ENCODE measurements at regions not wholly inside any gene's neighbourhood (a gene's known extent, or its start where the extent isn't known, plus 50 kb on each side); places are given as distances from the start of the nearest gene placed in this dataset.
"Not testable (repeated sequence)": the region's sequence is repeated elsewhere in the genome, so short reads cannot be mapped to it uniquely, and the experiment has no call there.

DNA sequence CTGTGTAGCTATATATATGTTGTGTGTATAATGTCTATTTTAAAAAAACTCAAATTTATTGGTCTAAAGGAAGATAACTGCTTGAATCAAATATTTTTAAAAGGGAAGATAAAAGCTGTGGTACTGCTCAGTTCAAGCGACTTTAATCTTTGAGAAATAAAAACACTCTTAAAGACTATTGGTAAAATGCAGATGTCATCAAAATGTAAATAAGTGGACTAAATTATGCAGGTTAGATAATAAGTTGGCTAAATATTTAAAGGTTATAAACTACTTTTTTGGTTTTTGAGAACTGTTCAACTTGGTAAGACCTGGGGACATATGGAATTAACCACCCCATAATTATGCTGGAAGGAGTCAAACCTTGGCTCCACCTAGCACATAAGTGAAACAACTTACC is 144.7 kb upstream of the ITM2A start:
- intact Hi-C loops (cut with micrococcal nuclease): no loop called here

DNA sequence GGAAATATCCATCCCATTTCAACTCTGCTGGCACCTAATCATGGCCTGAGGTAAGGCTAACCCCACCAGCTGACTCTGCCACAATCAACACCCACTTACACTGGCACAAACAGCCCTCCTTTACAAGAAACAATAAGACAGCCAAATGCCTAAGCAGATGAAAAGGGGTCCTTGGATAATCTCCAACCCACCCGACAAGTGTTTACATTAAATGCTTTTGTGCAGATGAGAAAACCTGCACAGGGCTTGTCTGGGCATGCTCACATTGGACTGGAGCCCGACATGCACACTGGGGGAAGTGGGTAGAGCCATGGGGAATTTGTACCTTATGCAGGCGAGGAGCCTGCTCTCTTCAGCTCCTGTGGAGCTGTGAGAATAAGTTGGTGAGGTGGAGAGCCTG is 138.9 kb upstream of the ITM2A start:
- intact Hi-C loops (cut with micrococcal nuclease): no loop called here

DNA sequence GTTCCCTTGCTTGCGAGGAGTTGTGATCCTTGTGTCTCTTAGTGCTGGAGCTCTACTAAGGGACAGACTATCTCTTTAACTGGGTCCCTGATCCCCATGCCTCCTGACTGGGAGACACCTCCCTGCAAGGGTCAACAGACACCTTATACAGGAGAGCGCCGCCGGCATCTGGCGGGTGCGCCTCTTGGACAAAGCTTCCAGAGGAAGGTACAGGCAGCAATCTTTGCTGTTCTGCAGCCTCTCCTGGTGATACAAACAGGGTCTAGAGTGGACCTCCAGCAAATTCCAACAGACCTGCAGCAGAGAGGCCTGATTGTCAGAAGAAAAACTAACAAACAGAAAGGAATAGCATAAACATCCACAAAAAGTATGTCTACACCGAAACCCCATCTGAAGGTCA is 115.6 kb upstream of the ITM2A start:
- intact Hi-C loops (cut with micrococcal nuclease): no loop called here

- intact Hi-C loops (cut with micrococcal nuclease): no loop called here
These were observed 110.6 kb upstream of the ITM2A start for GRCh38 chrX:79477691-79478090.

DNA sequence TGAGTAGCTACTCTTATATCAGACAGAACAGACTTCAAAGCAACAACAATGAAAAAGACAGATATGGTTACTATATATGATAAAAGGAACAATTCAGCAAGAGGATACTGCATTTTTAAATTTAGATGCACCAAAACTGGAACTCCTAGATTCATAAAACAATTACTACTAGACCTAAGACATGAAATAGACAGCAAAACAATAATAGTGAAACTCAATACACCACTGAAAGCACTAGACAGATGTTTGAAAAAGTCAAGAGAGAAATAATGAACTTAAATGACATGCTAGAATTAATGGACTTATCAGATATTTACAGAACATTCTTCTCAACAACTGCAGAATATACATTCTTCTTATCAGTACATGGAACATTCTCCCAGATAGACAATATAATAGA is 99.5 kb upstream of the ITM2A start:
- intact Hi-C loops (cut with micrococcal nuclease): no loop called here

DNA sequence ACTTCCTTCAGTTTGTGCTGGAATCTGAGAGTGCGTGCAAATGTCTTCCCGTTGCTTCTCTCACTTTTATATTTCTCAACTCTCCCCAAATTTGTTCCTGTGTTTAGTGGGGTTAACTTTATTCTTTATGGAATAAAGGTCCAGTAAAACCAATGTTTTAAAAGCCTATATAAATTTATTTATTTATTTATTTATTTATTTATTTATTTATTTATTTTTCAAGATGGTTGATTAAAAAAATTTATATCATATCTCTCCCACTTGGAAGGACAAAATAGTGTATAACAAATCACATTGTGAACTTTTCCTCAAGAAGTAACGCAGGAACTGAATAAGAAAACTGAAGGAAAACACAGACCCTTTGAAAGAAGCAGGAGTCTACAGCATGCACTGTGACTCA is 95.3 kb upstream of the ITM2A start:
- intact Hi-C loops (cut with micrococcal nuclease): no loop called here

GRCh38 chrX:79456593-79456992 is 89.5 kb upstream of the ITM2A start:
- intact Hi-C loops (cut with micrococcal nuclease): not testable (repeated sequence)

- intact Hi-C loops (cut with micrococcal nuclease): loop anchor here (5.0 kb wide), 1 partner anchor 86 kb away; the partner anchor contains the start of gene ITM2A
These were observed 85.7 kb upstream of the ITM2A start for GRCh38 chrX:79452881-79453280.

DNA sequence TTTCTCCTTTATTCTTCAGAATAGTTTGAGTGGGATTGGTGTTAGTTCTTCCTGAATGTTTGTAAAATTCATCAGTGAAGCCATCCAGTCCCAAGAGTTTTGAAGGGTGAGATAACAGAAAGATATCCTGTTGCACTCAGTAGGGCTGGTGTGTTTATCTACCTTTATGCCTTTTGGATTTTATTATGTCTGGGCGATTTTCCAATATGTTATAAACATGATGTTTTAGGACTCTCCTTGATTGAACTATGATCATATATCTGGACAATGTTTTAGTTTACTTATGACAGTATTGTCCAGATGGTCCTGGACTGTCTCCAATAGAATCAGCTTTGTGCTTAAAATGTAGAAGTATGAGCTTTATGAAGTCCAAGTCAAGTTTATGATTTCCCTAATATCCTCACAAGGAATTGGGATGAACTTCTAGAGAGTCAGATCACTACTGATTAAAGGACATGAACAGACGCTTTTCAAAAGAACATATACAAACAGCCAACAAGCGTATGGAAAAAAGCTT is 77.6 kb upstream of the ITM2A start:
- intact Hi-C loops (cut with micrococcal nuclease): no loop called here

DNA sequence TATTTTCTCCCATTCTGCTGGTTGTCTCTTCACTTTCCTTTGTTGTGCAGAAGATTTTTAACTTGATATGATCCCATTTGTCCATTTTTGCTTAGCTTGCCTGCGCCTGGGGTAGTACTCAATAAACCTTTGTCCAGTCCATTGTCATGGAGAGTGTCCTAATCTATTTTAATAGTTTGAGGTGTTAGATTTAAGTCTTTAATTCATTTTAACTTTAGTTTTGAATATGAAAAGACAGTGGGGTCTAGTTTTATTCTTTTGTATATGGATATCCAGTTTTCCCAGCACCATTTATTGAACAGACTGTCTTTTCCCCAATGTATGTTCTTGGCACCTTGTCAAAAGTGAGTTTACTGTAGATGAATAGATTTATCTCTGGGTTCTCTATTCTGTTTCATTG is 76.0 kb upstream of the ITM2A start:
- intact Hi-C loops (cut with micrococcal nuclease): no loop called here

GRCh38 chrX:79440336-79440735 is 73.2 kb upstream of the ITM2A start:
- intact Hi-C loops (cut with micrococcal nuclease): no loop called here

Measured in T-helper 1 cell treated with Interleukin-12 subunit alpha and Interleukin-12 subunit beta and Interleukin-4 antibody, amounts not matched to agents 30 ng/mL and 1 ng/mL, for 36 hours (primary cell).